Fibroblast of mammary gland (primary cell): ENCODE measurements at regions not wholly inside any gene's neighbourhood (a gene's known extent, or its start where the extent isn't known, plus 50 kb on each side); places are given as distances from the start of the nearest gene placed in this dataset.

Experiments
- DNase-seq: peaks from one replicate; pipeline ENCODE4 v3.0.0-alpha.2; 2010; ENCODE audit warnings: low read depth
- H3K4me3 ChIP-seq: 2 replicates; pipeline ENCODE4 v1.5.1; 2011; ENCODE audit warnings: low read depth, mild to moderate bottlenecking, low read length, moderate library complexity; ENCODE audit not compliant: control insufficient read depth
- TF ChIP-seq, protein P1 (sequence below): conservative IDR thresholded peaks from 2 replicates; pipeline ENCODE4 v1.5.1; 2011; ENCODE audit warnings: low read depth, low read length, inconsistent platforms; ENCODE audit not compliant: control insufficient read depth, insufficient read depth

- DNase-seq = no peak
- TF ChIP-seq, protein P1, sequence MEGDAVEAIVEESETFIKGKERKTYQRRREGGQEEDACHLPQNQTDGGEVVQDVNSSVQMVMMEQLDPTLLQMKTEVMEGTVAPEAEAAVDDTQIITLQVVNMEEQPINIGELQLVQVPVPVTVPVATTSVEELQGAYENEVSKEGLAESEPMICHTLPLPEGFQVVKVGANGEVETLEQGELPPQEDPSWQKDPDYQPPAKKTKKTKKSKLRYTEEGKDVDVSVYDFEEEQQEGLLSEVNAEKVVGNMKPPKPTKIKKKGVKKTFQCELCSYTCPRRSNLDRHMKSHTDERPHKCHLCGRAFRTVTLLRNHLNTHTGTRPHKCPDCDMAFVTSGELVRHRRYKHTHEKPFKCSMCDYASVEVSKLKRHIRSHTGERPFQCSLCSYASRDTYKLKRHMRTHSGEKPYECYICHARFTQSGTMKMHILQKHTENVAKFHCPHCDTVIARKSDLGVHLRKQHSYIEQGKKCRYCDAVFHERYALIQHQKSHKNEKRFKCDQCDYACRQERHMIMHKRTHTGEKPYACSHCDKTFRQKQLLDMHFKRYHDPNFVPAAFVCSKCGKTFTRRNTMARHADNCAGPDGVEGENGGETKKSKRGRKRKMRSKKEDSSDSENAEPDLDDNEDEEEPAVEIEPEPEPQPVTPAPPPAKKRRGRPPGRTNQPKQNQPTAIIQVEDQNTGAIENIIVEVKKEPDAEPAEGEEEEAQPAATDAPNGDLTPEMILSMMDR = no peak
- no peak overlapping the region for H3K4me3 ChIP-seq
These were observed 439.9 kb downstream of the TBL1XR1 start for GRCh38 chr3:176757429-176757828.

DNA sequence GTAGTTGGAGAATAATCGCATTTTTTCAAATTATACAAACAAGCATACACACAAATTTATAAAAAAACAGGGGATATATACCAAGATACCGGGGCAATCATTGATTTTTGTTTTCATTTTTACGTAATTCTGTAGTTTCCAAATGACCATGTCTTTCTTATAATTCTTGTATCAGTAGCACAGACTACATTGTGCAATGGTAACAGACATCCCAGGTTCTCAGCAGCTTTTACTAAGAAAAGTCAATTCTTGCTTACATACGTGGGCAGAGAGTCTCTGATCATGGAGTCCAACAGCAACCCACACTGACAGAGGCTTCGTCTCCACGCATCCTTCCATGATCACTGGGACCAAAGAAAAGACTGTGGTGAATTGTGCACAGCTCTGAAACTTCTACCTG, 441.3 kb downstream of the TBL1XR1 start:
- DNase-seq = no peak
- no peak overlapping the region for H3K4me3 ChIP-seq
- TF ChIP-seq, protein P1 = no peak

- DNase-seq = no peak
- no peak overlapping the region for H3K4me3 ChIP-seq
- TF ChIP-seq, protein P1 = no peak
These were observed 441.7 kb downstream of the TBL1XR1 start for GRCh38 chr3:176755552-176755951.

GRCh38 chr3:176741664-176742047, 455.6 kb downstream of the TBL1XR1 start:
- TF ChIP-seq, protein P1 = no peak
- no peak overlapping the region for H3K4me3 ChIP-seq
- DNase-seq = no peak

DNA sequence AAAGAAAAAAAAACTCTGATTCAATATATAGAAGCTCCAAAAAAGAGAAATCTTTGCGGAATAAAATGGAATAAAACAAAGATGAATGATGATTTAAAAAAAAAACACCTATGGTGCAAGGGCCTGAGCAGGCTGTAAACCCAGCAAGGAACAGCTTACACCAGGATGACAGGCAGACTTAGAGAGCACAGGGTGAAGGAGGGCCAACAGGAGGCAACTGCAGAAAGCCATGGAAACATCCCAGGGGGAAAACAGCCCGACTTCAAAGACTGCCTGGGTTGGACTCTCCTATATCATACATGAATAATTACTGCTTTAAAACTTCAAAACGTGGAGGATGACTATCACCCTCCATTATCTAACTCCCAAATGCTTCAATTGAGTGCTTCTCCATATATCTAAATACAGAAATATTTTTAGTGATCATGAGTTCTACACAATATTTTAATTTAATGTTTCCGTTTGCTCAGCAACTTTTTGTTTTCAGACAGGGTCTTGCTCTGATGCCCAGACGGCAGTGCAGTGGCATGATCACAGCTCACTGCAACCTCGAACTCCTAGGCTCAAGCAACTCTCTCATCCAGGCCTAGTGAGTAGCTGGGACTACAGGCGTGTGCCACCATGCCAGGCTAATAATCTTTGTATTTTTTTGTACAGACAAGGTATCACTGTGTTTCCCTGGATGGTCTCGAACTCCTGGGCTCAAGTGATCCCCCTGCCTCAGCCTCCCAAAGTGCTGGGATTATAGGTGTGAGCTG, 456.2 kb downstream of the TBL1XR1 start:
- TF ChIP-seq, protein P1 = no peak

DNA sequence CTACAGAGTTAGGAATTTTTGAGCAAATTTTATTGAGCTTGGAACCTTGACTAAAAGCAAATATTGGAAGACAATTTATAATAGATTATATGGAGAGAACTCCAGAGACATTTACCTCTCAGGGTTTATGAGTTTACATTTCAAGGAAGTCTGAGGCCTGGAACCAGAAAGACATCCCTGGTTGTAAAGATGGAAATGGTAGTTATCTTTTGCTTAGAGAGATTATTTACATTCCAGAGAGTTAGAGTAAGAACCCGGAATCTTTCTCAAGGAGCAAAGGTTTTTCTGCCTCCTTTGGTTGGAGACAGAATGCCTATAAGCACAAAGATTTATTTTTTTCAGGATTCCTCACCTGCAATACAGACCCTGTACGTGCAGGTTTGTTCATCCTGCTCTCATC, 458.1 kb downstream of the TBL1XR1 start:
- H3K4me3 ChIP-seq = no peak overlapping the region
- TF ChIP-seq, protein P1 = no peak
- no peak for DNase-seq

More for the DNA sequence above, 456.2 kb downstream of the TBL1XR1 start:
- H3K4me3 ChIP-seq = no peak overlapping the region
- no peak for DNase-seq
